ENCODE measurements at regions not wholly inside any gene's neighbourhood (a gene's known extent, or its start where the extent isn't known, plus 50 kb on each side); places are given as distances from the start of the nearest gene placed in this dataset.

DNA sequence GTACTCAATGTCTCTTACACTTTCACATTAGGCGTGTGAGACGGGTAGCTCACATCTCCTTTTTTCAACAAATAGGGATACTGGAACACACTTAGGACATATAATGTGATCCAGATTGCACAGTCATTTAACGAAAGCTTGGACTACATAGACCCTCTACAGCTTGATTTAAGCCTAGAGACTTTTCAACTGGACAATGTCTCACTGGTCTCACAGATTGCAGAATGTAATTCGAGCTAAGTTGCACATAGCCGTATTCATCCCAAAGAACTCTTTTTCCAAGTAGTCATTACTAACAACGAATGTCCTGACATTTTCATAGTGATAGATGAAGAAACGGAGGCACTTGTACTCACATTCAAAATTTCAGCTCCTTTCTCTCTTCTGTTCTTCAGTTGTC, 612.1 kb downstream of the ZEB2 start:
- peaks cover 35 to 39% of the 10 kb centered on the region in 2 experiments for H3K4me1 Mint-ChIP-seq
- H3K36me3 Mint-ChIP-seq (ENCODE audit: insufficient read depth in 1 of 3, low read depth in 3 of 3), result no peaks in the 10 kb centered on the region; a peak in 1 of 7 replicates
- TF ChIP-seq CTCF (conservative IDR thresholded peaks at IDR 0.05), result no peak
- H3K27ac Mint-ChIP-seq, result no peak overlapping the region
- no peak overlapping the region for H4K5ac ChIP-seq (ENCODE audit: insufficient read length, low read depth, low read length)
- no peaks in the 10 kb centered on the region for H3K79me2 ChIP-seq (ENCODE audit: insufficient read depth, low read length)
- no peak overlapping the region for H2AFZ ChIP-seq (ENCODE audit: low read length)
- no CpG with 5 or more reads among the region's 7 CpGs for WGBS (ENCODE audit: extremely low coverage, insufficient read length, low lambda C conversion rate)
- H4K91ac ChIP-seq (ENCODE audit: insufficient read length, low read depth, low read length), result no peak overlapping the region
- H4K8ac ChIP-seq (replicated peaks; ENCODE audit: insufficient read length, low read depth, low read length), result no peak overlapping the region
- H2BK5ac ChIP-seq (ENCODE audit: insufficient read length, low read length), result no peak overlapping the region
- DNase-seq, result no peak
- H3K23me2 ChIP-seq (ENCODE audit: insufficient read length, low read depth, low read length, poor library complexity, severe bottlenecking), result no peaks in the 10 kb centered on the region
- no peaks in the 10 kb centered on the region for H3K9me3 ChIP-seq (ENCODE audit: control insufficient read depth, low read depth, low read length)
- no peak overlapping the region for H3K56ac ChIP-seq (ENCODE audit: insufficient read length, low read depth, low read length)
- no peaks in the 10 kb centered on the region for H4K20me1 ChIP-seq (ENCODE audit: control insufficient read depth, insufficient read depth, insufficient read length)
- no peaks in the 10 kb centered on the region for H3K79me1 ChIP-seq (ENCODE audit: insufficient read depth, low read depth, low read length, poor library complexity, severe bottlenecking)
- no peak overlapping the region for H3K9ac ChIP-seq (ENCODE audit: extremely low read depth, insufficient read length, low read length)
- H3K9me3 Mint-ChIP-seq, result peaks cover 0 to 2% of the 10 kb centered on the region in 2 experiments; a peak in 1 of 5 replicates
- H2BK15ac ChIP-seq (ENCODE audit: low read depth, low read length), result no peak overlapping the region
- H3K27ac ChIP-seq (ENCODE audit: insufficient read length, low read depth, low read length), result no peak overlapping the region
- no peak overlapping the region for H3K4me2 ChIP-seq (ENCODE audit: insufficient read depth, insufficient read length, low read length)
- no peak overlapping the region; a peak in 1 of 5 replicates for H3K4me3 Mint-ChIP-seq
- no peaks in the 10 kb centered on the region for H3K27me3 ChIP-seq (ENCODE audit: insufficient read depth, low read length)
- H3K4me1 ChIP-seq (ENCODE audit: insufficient read depth, low read length), result peaks cover 6% of the 10 kb centered on the region
- H2BK120ac ChIP-seq (ENCODE audit: low read depth, low read length, poor library complexity, severe bottlenecking), result no peak overlapping the region
- H2AK5ac ChIP-seq (ENCODE audit: insufficient read length, low read length), result no peak overlapping the region
- no peak overlapping the region for H2BK20ac ChIP-seq (ENCODE audit: low read depth, low read length, poor library complexity, severe bottlenecking)
- no peak overlapping the region for H3K14ac ChIP-seq (ENCODE audit: insufficient read depth, low read length)
- H3T11ph ChIP-seq (ENCODE audit: low read length), result no peak overlapping the region
- no peak overlapping the region for H3K4ac ChIP-seq (ENCODE audit: low read depth, low read length)
- peaks cover 18% of the 10 kb centered on the region for H3K27me3 Mint-ChIP-seq (ENCODE audit: low read depth)
- no peak overlapping the region for H3K18ac ChIP-seq (ENCODE audit: insufficient read length, low read depth, low read length)
- no peak overlapping the region for H3K23ac ChIP-seq (ENCODE audit: insufficient read length, low read depth, low read length)
- H2BK12ac ChIP-seq (ENCODE audit: insufficient read length, low read depth, low read length), result no peak overlapping the region

All from H9 (cell line).